ENCODE measurements at regions not wholly inside any gene's neighbourhood (a gene's known extent, or its start where the extent isn't known, plus 50 kb on each side); places are given as distances from the start of the nearest gene placed in this dataset.
A peak's percentile ranks its signal among the peaks of the same experiment; 100 is the strongest.

- DNase-seq (ENCODE audit: low read depth) (no peak), FAIRE-seq (no peak)
- TF ChIP-seq CTCF (IDR thresholded peaks at IDR 0.05; ENCODE audit: insufficient read depth, low read length, severe bottlenecking): no peak
- no peak overlapping the region for H3K4me3 ChIP-seq (ENCODE audit: low read depth, low read length)
- H3K36me3 ChIP-seq (ENCODE audit: control insufficient read depth, insufficient read depth, low read length): no peaks in the 10 kb centered on the region
- H3K27me3 ChIP-seq (ENCODE audit: control insufficient read depth, insufficient read depth, low read length): no peaks in the 10 kb centered on the region
Measured at GRCh38 chr6:128573036-128573435, 52.6 kb upstream of the PTPRK start.

GRCh38 chr6:128572294-128572693 is 51.9 kb upstream of the PTPRK start:
- Histone ChIP-seq H3K36me3 (ENCODE audit: control insufficient read depth, insufficient read depth, low read length) (no peaks in the 10 kb centered on the region), H3K4me3 (ENCODE audit: low read depth, low read length) (no peak overlapping the region), H3K27me3 (ENCODE audit: control insufficient read depth, insufficient read depth, low read length) (no peaks in the 10 kb centered on the region)
- DNase-seq (ENCODE audit: low read depth) (no peak), FAIRE-seq (no peak)
- TF ChIP-seq CTCF (IDR thresholded peaks at IDR 0.05; ENCODE audit: insufficient read depth, low read length, severe bottlenecking): no peak

- no peak for TF ChIP-seq CTCF (IDR thresholded peaks at IDR 0.05; ENCODE audit: insufficient read depth, low read length, severe bottlenecking)
- Histone ChIP-seq H3K27me3 (ENCODE audit: control insufficient read depth, insufficient read depth, low read length) (no peaks in the 10 kb centered on the region), H3K4me3 (ENCODE audit: low read depth, low read length) (no peak overlapping the region), H3K36me3 (ENCODE audit: control insufficient read depth, insufficient read depth, low read length) (no peaks in the 10 kb centered on the region)
- DNase-seq (ENCODE audit: low read depth): no peak
- no peak for FAIRE-seq
Measured at GRCh38 chr6:128570680-128571063, 50.3 kb upstream of the PTPRK start.

GRCh38 chr6:128569732-128570679 is 49.6 kb upstream of the PTPRK start:
- no peak for TF ChIP-seq CTCF (IDR thresholded peaks at IDR 0.05; ENCODE audit: insufficient read depth, low read length, severe bottlenecking)
- Histone ChIP-seq H3K27me3 (ENCODE audit: control insufficient read depth, insufficient read depth, low read length) (no peaks in the 10 kb centered on the region), H3K4me3 (ENCODE audit: low read depth, low read length) (peak overlapping the region; percentile 4), H3K36me3 (ENCODE audit: control insufficient read depth, insufficient read depth, low read length) (no peaks in the 10 kb centered on the region)
- FAIRE-seq (no peak), DNase-seq (ENCODE audit: low read depth) (peak; percentile 84)

All from bronchial epithelial cell (primary cell).